Astrocyte (in vitro differentiated cells and primary cell): ENCODE measurements at regions not wholly inside any gene's neighbourhood (a gene's known extent, or its start where the extent isn't known, plus 50 kb on each side); places are given as distances from the start of the nearest gene placed in this dataset.

Experiments
- DNase-seq: peaks from one replicate; pipeline ENCODE4 v3.0.0-alpha.2; 2010; ENCODE audit warnings: low read depth
- FAIRE-seq: peaks from 2 replicates; lab custom pipeline; 2011; peaks lifted over from hg19 to GRCh38; lab: Jason Lieb, UNC
- H2AFZ ChIP-seq: 2 replicates; pipeline ENCODE4 v1.6.0; 2012; ENCODE audit warnings: low read depth, low read length, inconsistent platforms
- H3K27ac ChIP-seq: 2 replicates; pipeline ENCODE4 v1.5.1; 2011; ENCODE audit warnings: low read depth, low read length, inconsistent platforms
- H3K27me3 ChIP-seq: 2 replicates; pipeline ENCODE4 v1.6.0; 2011; ENCODE audit warnings: low read length, inconsistent platforms; ENCODE audit not compliant: insufficient read depth
- H3K36me3 ChIP-seq: 2 replicates; pipeline ENCODE4 v1.5.1; 2011; ENCODE audit warnings: low read length, inconsistent platforms; ENCODE audit not compliant: insufficient read depth
- H3K4me1 ChIP-seq: 2 replicates; pipeline ENCODE4 v1.5.1; 2011; ENCODE audit warnings: low read length, inconsistent platforms; ENCODE audit not compliant: insufficient read depth
- H3K4me2 ChIP-seq: 2 replicates; pipeline ENCODE4 v1.6.0; 2012; ENCODE audit warnings: low read length, inconsistent platforms
- H3K4me3 ChIP-seq: 2 replicates; pipeline ENCODE4 v1.5.1; 2011; ENCODE audit warnings: low read depth, mild to moderate bottlenecking, low read length, inconsistent platforms; ENCODE audit not compliant: insufficient read depth
- H3K79me2 ChIP-seq: 2 replicates; pipeline ENCODE4 v1.6.0; 2012; ENCODE audit warnings: mild to moderate bottlenecking, low read length, inconsistent platforms; ENCODE audit not compliant: insufficient read depth
- H3K9ac ChIP-seq: 2 replicates; pipeline ENCODE4 v1.6.0; 2012; ENCODE audit warnings: mild to moderate bottlenecking, low read length, inconsistent platforms
- H3K9me3 ChIP-seq: 2 replicates; pipeline ENCODE4 v1.5.1; 2012; ENCODE audit warnings: low read depth, mild to moderate bottlenecking, low read length, inconsistent platforms; ENCODE audit not compliant: insufficient read depth
- H4K20me1 ChIP-seq: 2 replicates; pipeline ENCODE4 v1.6.0; 2012; ENCODE audit warnings: low read length, inconsistent platforms; ENCODE audit not compliant: insufficient read depth
- H3K27ac Mint-ChIP-seq: one replicate; pipeline ENCODE4 v1.8.0; 2021; ENCODE audit warnings: mild to moderate bottlenecking, mixed read lengths; ENCODE audit not compliant: unreplicated experiment
- H3K27me3 Mint-ChIP-seq: one replicate; pipeline ENCODE4 v1.8.0; 2021; ENCODE audit warnings: low read depth, mixed read lengths; ENCODE audit not compliant: unreplicated experiment
- H3K36me3 Mint-ChIP-seq: one replicate; pipeline ENCODE4 v1.8.0; 2021; ENCODE audit warnings: low read depth, mixed read lengths; ENCODE audit not compliant: unreplicated experiment
- H3K4me1 Mint-ChIP-seq: one replicate; pipeline ENCODE4 v1.8.0; 2021; ENCODE audit warnings: low read depth, mixed read lengths; ENCODE audit not compliant: unreplicated experiment
- H3K4me3 Mint-ChIP-seq: one replicate; pipeline ENCODE4 v1.8.0; 2021; ENCODE audit warnings: mild to moderate bottlenecking, moderate library complexity, mixed read lengths; ENCODE audit not compliant: unreplicated experiment
- H3K9me3 Mint-ChIP-seq: one replicate; pipeline ENCODE4 v1.8.0; 2021; ENCODE audit warnings: mild to moderate bottlenecking, mixed read lengths; ENCODE audit not compliant: unreplicated experiment
- EZH2 ChIP-seq: IDR thresholded peaks from 2 replicates; pipeline ENCODE4 v1.6.1; 2012; ENCODE audit warnings: mild to moderate bottlenecking, low read length, inconsistent platforms; ENCODE audit not compliant: insufficient read depth
- TF ChIP-seq, protein P1 (sequence below): IDR thresholded peaks from 2 replicates; pipeline ENCODE4 v1.5.1; 2011; ENCODE audit warnings: low read depth, mild to moderate bottlenecking, inconsistent platforms, low read length, moderate library complexity; ENCODE audit not compliant: insufficient read depth

GRCh38 chr6:121603486-121603885, 168.0 kb downstream of the GJA1 start:
- DNase-seq (no peak), FAIRE-seq (no peak)
- no peak overlapping the region for H3K27ac Mint-ChIP-seq
- no peak for TF ChIP-seq EZH2
- TF ChIP-seq, protein P1, sequence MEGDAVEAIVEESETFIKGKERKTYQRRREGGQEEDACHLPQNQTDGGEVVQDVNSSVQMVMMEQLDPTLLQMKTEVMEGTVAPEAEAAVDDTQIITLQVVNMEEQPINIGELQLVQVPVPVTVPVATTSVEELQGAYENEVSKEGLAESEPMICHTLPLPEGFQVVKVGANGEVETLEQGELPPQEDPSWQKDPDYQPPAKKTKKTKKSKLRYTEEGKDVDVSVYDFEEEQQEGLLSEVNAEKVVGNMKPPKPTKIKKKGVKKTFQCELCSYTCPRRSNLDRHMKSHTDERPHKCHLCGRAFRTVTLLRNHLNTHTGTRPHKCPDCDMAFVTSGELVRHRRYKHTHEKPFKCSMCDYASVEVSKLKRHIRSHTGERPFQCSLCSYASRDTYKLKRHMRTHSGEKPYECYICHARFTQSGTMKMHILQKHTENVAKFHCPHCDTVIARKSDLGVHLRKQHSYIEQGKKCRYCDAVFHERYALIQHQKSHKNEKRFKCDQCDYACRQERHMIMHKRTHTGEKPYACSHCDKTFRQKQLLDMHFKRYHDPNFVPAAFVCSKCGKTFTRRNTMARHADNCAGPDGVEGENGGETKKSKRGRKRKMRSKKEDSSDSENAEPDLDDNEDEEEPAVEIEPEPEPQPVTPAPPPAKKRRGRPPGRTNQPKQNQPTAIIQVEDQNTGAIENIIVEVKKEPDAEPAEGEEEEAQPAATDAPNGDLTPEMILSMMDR: no peak
- Histone ChIP-seq H3K9me3 (no peaks in the 10 kb centered on the region), H3K27me3 (no peaks in the 10 kb centered on the region), H3K4me3 (no peak overlapping the region), H3K79me2 (no peaks in the 10 kb centered on the region), H2AFZ (no peak overlapping the region), H3K36me3 (no peaks in the 10 kb centered on the region), H3K9ac (no peak overlapping the region), H4K20me1 (no peaks in the 10 kb centered on the region), H3K27ac (no peak overlapping the region), H3K4me2 (no peak overlapping the region), H3K4me1 (no peaks in the 10 kb centered on the region)
- no peaks in the 10 kb centered on the region for H3K4me1 Mint-ChIP-seq
- no peak overlapping the region for H3K4me3 Mint-ChIP-seq
- no peaks in the 10 kb centered on the region for H3K36me3 Mint-ChIP-seq
- H3K27me3 Mint-ChIP-seq: no peaks in the 10 kb centered on the region
- H3K9me3 Mint-ChIP-seq: no peaks in the 10 kb centered on the region

- Histone ChIP-seq H3K4me1 (no peaks in the 10 kb centered on the region), H3K27me3 (no peaks in the 10 kb centered on the region), H3K9ac (no peak overlapping the region), H4K20me1 (no peaks in the 10 kb centered on the region), H3K36me3 (no peaks in the 10 kb centered on the region), H3K4me3 (no peak overlapping the region), H3K4me2 (no peak overlapping the region), H2AFZ (no peak overlapping the region), H3K79me2 (no peaks in the 10 kb centered on the region), H3K9me3 (no peaks in the 10 kb centered on the region), H3K27ac (no peak overlapping the region)
- H3K4me3 Mint-ChIP-seq: no peak overlapping the region
- no peak overlapping the region for H3K27ac Mint-ChIP-seq
- TF ChIP-seq, protein P1: no peak
- no peak for TF ChIP-seq EZH2
- FAIRE-seq (no peak), DNase-seq (no peak)
- no peaks in the 10 kb centered on the region for H3K4me1 Mint-ChIP-seq
- H3K27me3 Mint-ChIP-seq: no peaks in the 10 kb centered on the region
- no peaks in the 10 kb centered on the region for H3K9me3 Mint-ChIP-seq
- H3K36me3 Mint-ChIP-seq: no peaks in the 10 kb centered on the region
Measured at GRCh38 chr6:121607721-121608120, 172.3 kb downstream of the GJA1 start.

DNA sequence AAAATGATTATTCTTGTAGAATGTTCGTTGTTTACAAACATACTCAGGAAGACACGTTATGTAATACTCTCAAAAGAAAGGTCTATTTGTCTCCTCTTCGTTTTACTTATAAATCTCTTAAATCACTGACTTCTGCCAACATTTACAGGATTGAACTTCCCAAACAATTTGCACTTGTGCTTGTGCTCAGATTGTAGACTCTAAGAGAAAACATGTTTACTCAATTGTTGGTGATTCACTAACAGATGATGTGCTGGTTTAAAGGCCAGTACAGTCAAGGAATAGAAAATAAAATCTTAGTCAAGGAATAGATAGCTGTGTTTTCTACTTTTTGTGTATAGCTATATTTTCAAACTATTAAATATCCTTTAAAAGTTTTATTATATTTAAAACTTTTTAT, 172.8 kb downstream of the GJA1 start:
- no peak overlapping the region for H3K27ac ChIP-seq
- no peak overlapping the region for H3K27ac Mint-ChIP-seq
- H3K9ac ChIP-seq: no peak overlapping the region
- TF ChIP-seq, protein P1: no peak
- TF ChIP-seq EZH2: no peak
- no peaks in the 10 kb centered on the region for H3K9me3 ChIP-seq
- H3K4me1 ChIP-seq: no peaks in the 10 kb centered on the region
- H3K4me3 ChIP-seq: no peak overlapping the region
- no peaks in the 10 kb centered on the region for H3K4me1 Mint-ChIP-seq
- H3K9me3 Mint-ChIP-seq: no peaks in the 10 kb centered on the region
- no peaks in the 10 kb centered on the region for H3K27me3 Mint-ChIP-seq
- no peak overlapping the region for H3K4me2 ChIP-seq
- peak; percentile 13 for FAIRE-seq
- H3K27me3 ChIP-seq: no peaks in the 10 kb centered on the region
- H3K36me3 Mint-ChIP-seq: no peaks in the 10 kb centered on the region
- H3K79me2 ChIP-seq: no peaks in the 10 kb centered on the region
- H2AFZ ChIP-seq: no peak overlapping the region
- no peaks in the 10 kb centered on the region for H4K20me1 ChIP-seq
- no peak for DNase-seq
- H3K36me3 ChIP-seq: no peaks in the 10 kb centered on the region
- no peak overlapping the region for H3K4me3 Mint-ChIP-seq
